ENCODE measurements at regions not wholly inside any gene's neighbourhood (a gene's known extent, or its start where the extent isn't known, plus 50 kb on each side); places are given as distances from the start of the nearest gene placed in this dataset.

DNA sequence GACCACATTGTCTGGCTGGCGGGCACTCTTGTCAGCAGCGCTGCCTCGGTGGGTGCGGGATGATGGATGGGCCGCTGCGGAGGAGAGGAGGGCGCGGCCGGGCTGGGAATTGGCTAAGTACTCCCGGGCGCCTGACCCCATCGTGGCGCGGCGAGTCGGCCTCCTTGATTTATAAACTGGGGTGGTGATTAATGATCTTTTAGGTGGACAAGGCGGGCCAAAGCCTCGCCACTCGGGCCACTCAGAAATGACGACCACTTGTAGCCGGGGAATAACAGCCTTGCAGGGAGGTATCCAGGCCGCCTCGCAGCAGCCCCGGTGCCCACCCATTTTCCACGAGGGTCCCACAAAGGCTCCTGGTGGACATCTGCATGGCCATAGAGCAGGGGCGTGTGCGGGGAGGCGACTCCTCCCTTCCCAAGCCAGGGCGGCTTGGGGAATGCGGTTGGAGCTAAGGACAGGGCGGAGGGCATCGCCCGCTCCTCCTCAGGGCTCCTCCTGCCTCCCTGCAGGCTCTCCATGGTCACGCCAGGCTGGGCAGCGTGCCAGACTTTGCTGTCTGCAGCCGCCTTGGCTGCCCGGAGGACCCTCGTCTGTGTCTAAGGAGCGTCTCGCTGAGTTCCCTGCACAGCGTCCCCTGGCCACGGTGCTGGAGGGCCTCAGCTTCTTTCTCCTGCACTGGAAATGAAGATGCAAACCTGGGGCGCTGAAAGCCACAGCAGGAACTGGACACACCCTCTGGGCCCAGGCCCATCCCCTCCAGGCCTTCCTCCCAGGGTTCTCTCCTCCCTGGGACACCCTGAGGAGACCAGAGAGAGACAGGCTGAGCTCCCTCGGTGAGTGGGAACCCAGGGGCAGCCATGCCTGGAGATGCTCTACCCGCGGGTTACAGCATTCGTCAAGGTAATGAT is 287.4 kb upstream of the IRX4 start:
- Histone ChIP-seq H3K36me3 (ENCODE audit: control insufficient read depth, low read length) (no peaks in the 10 kb centered on the region), H3K27me3 (ENCODE audit: control insufficient read depth, low read length) (no peaks in the 10 kb centered on the region), H3K79me2 (ENCODE audit: control insufficient read depth, low read length) (no peaks in the 10 kb centered on the region), H3K27ac (ENCODE audit: low read depth, low read length) (no peak overlapping the region), H3F3A (ENCODE audit: control insufficient read depth, insufficient read depth) (no peaks in the 10 kb centered on the region), H3K4me1 (ENCODE audit: control insufficient read depth, low read length) (no peaks in the 10 kb centered on the region), H4K20me1 (ENCODE audit: control insufficient read depth, insufficient read depth, low read depth, low read length) (no peaks in the 10 kb centered on the region), H3K9me3 (ENCODE audit: control insufficient read depth, insufficient read depth, low read length) (no peaks in the 10 kb centered on the region), H3K4me3 (ENCODE audit: low read length) (no peak overlapping the region), H3K4me2 (ENCODE audit: low read length) (no peak overlapping the region), H3K9me2 (replicated peaks; ENCODE audit: control insufficient read depth, low read length) (no peaks in the 10 kb centered on the region)
- TF ChIP-seq, protein P1, sequence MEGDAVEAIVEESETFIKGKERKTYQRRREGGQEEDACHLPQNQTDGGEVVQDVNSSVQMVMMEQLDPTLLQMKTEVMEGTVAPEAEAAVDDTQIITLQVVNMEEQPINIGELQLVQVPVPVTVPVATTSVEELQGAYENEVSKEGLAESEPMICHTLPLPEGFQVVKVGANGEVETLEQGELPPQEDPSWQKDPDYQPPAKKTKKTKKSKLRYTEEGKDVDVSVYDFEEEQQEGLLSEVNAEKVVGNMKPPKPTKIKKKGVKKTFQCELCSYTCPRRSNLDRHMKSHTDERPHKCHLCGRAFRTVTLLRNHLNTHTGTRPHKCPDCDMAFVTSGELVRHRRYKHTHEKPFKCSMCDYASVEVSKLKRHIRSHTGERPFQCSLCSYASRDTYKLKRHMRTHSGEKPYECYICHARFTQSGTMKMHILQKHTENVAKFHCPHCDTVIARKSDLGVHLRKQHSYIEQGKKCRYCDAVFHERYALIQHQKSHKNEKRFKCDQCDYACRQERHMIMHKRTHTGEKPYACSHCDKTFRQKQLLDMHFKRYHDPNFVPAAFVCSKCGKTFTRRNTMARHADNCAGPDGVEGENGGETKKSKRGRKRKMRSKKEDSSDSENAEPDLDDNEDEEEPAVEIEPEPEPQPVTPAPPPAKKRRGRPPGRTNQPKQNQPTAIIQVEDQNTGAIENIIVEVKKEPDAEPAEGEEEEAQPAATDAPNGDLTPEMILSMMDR (IDR thresholded peaks at IDR 0.05; ENCODE audit: low read depth, low read length, poor library complexity, severe bottlenecking) = no peak
- TF ChIP-seq EZH2phosphoT487 (IDR thresholded peaks at IDR 0.05; ENCODE audit: borderline replicate concordance, low read length) = no peak

DNA sequence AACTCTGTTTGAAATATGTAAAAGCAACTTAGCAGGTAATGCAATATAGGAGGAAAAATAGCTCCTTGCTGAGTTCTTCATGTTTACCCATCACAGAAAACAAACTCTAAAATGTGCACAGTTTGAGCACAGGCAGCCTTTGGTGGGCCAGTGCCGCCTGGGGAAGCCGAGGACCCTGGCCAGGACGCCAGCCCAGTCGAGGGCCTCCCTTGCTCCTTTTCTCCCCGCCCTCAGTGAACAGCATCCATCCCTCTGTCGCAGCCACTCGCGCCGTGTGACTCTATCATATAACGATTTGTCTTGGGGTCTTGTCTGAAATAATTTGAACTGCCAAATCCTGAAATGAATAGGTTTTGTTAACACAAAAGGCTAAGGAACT is 286.7 kb upstream of the IRX4 start:
- Histone ChIP-seq H3K9me3 (ENCODE audit: control insufficient read depth, insufficient read depth, low read length) (no peaks in the 10 kb centered on the region), H3K9me2 (replicated peaks; ENCODE audit: control insufficient read depth, low read length) (no peaks in the 10 kb centered on the region), H3K4me1 (ENCODE audit: control insufficient read depth, low read length) (no peaks in the 10 kb centered on the region), H4K20me1 (ENCODE audit: control insufficient read depth, insufficient read depth, low read depth, low read length) (no peaks in the 10 kb centered on the region), H3K79me2 (ENCODE audit: control insufficient read depth, low read length) (no peaks in the 10 kb centered on the region), H3K27me3 (ENCODE audit: control insufficient read depth, low read length) (no peaks in the 10 kb centered on the region), H3K4me3 (ENCODE audit: low read length) (no peak overlapping the region), H3K4me2 (ENCODE audit: low read length) (no peak overlapping the region), H3K27ac (ENCODE audit: low read depth, low read length) (no peak overlapping the region), H3K36me3 (ENCODE audit: control insufficient read depth, low read length) (no peaks in the 10 kb centered on the region), H3F3A (ENCODE audit: control insufficient read depth, insufficient read depth) (no peaks in the 10 kb centered on the region)
- TF ChIP-seq, protein P1 (IDR thresholded peaks at IDR 0.05; ENCODE audit: low read depth, low read length, poor library complexity, severe bottlenecking) = no peak
- TF ChIP-seq EZH2phosphoT487 (IDR thresholded peaks at IDR 0.05; ENCODE audit: borderline replicate concordance, low read length) = no peak

DNA sequence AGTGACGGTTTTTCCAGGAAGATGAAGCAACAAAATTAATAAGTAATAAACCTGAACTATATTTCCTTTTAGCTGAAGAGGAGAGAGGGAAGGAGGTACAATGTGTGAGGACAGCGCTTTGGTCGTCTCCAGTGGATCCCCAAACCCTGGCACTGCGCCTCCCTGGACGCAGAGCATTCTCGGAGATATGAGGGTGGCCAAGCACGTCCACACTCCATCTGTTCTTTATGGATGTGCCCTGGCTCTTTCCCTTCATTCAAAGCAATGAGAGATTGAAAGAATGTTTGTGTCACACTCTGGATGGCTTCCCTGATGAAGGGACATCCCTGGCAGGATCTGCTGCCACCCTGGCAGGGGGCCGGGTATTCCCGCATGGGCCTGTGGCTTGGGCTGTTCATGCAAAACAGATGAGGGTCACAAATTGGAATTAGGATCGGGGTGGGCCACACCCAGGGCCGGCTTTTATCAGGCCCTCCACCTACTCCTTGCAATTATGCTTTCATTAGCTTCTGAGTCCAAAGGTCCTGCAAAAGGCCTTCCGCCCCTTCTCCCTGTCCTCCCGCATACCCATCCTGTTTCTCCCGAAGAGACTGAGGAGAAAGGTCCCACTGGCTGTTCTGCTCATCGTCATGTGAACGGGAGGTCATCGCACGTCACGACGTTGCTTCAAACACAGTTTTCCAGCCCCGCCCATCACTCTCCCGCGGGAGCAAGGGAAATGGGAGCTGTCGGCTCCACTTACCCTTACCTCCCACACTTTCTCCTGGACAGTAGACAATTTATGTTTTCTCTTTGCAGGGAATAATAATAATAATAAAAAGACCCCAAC is 286.1 kb upstream of the IRX4 start:
- Histone ChIP-seq H3K36me3 (ENCODE audit: control insufficient read depth, low read length) (no peaks in the 10 kb centered on the region), H3K27me3 (ENCODE audit: control insufficient read depth, low read length) (no peaks in the 10 kb centered on the region)

More for the DNA sequence above, 286.1 kb upstream of the IRX4 start:
- TF ChIP-seq EZH2phosphoT487 (IDR thresholded peaks at IDR 0.05; ENCODE audit: borderline replicate concordance, low read length) = no peak
- TF ChIP-seq, protein P1 (IDR thresholded peaks at IDR 0.05; ENCODE audit: low read depth, low read length, poor library complexity, severe bottlenecking) = no peak
- Histone ChIP-seq H3K4me3 (ENCODE audit: low read length) (no peak overlapping the region), H3F3A (ENCODE audit: control insufficient read depth, insufficient read depth) (no peaks in the 10 kb centered on the region), H3K9me3 (ENCODE audit: control insufficient read depth, insufficient read depth, low read length) (no peaks in the 10 kb centered on the region), H3K4me2 (ENCODE audit: low read length) (no peak overlapping the region), H3K27ac (ENCODE audit: low read depth, low read length) (no peak overlapping the region), H4K20me1 (ENCODE audit: control insufficient read depth, insufficient read depth, low read depth, low read length) (no peaks in the 10 kb centered on the region), H3K79me2 (ENCODE audit: control insufficient read depth, low read length) (no peaks in the 10 kb centered on the region), H3K4me1 (ENCODE audit: control insufficient read depth, low read length) (no peaks in the 10 kb centered on the region), H3K9me2 (replicated peaks; ENCODE audit: control insufficient read depth, low read length) (no peaks in the 10 kb centered on the region)

All from DOHH2 (cell line).